ENCODE measurements at regions not wholly inside any gene's neighbourhood (a gene's known extent, or its start where the extent isn't known, plus 50 kb on each side); places are given as distances from the start of the nearest gene placed in this dataset.

- H3K79me2 ChIP-seq (ENCODE audit: control insufficient read depth, insufficient read depth, low read length) = no peaks in the 10 kb centered on the region
- H3K36me3 ChIP-seq (ENCODE audit: control insufficient read depth, insufficient read depth, low read length) = no peaks in the 10 kb centered on the region
- H3K4me3 ChIP-seq = no peak overlapping the region
- ChIA-PET POLR2A (interaction anchor here (2.1 kb wide), 1 partner anchor 22 kb away, joined by 7 read pairs; no protein-coding TSS in a partner anchor), CTCF (ENCODE audit: low intra/inter-chr PET ratio) (no interaction called here)
- no peak for ATAC-seq
- BruUV-seq (replicated peaks) = no TSS peak
- no peak for FAIRE-seq
- no peak overlapping the region for H3K27ac ChIP-seq (ENCODE audit: extremely low read depth, low read depth, low read length)
- H3K9ac ChIP-seq (ENCODE audit: insufficient read depth in 1 of 2, low read depth in 2 of 2, low read length in 2 of 2) = no peak overlapping the region
- intact Hi-C loops (cut with micrococcal nuclease) (no loop called here), in situ Hi-C loops (cut with MboI) (no loop called here)
- no peaks in the 10 kb centered on the region for H4K20me1 ChIP-seq (replicated peaks; ENCODE audit: control insufficient read depth, insufficient read depth, low read length)
- H2AFZ ChIP-seq (ENCODE audit: low read depth, low read length) = no peak overlapping the region
- H3K4me1 ChIP-seq (replicated peaks in 1 of 2; ENCODE audit: control insufficient read depth in 2 of 2, insufficient read depth in 2 of 2, low read length in 2 of 2) = no peaks in the 10 kb centered on the region
- H3K9me3 ChIP-seq (replicated peaks; ENCODE audit: control insufficient read depth, insufficient read depth, low read depth, low read length) = no peaks in the 10 kb centered on the region
- no peaks in the 10 kb centered on the region for H3K27me3 ChIP-seq (ENCODE audit: control insufficient read depth in 2 of 2, insufficient read depth in 2 of 2, low read length in 2 of 2)
- H3K9me1 ChIP-seq (ENCODE audit: control insufficient read depth, insufficient read depth, low read length) = no peaks in the 10 kb centered on the region
- no peak for DNase-seq (ENCODE audit: extremely low read depth in 1 of 4, low spot score in 3 of 4)
- 0% methylated on average over 2 of the region's 2 CpGs for WGBS (ENCODE audit: insufficient coverage, low coverage, missing lambda C conversion rate)
- H3K4me2 ChIP-seq (ENCODE audit: insufficient read depth, low read length) = no peak overlapping the region
- TF ChIP-seq CTCFL (IDR thresholded peaks at IDR 0.05; ENCODE audit: borderline replicate concordance, insufficient read depth, low read depth, low read length, poor library complexity, severe bottlenecking) (no peak), KDM2B (CRISPR knock-in tag; IDR thresholded peaks at IDR 0.05) (no peak), POLR2B (IDR thresholded peaks at IDR 0.05; ENCODE audit: low read depth, partially characterized antibody) (no peak), IFI16 (CRISPR knock-in tag; IDR thresholded peaks at IDR 0.05) (no peak), SAFB2 (IDR thresholded peaks at IDR 0.05; ENCODE audit: borderline replicate concordance, low read depth, low read length, severe bottlenecking) (no peak), ZBTB2 (IDR thresholded peaks at IDR 0.05) (no peak), PHTF2 (CRISPR knock-in tag; IDR thresholded peaks at IDR 0.05) (no peak), CHAMP1 (IDR thresholded peaks at IDR 0.05) (no peak), NR2C2 (CRISPR knock-in tag; IDR thresholded peaks at IDR 0.05) (no peak), NR2C2 (tag; IDR thresholded peaks at IDR 0.05) (no peak), KAT2B (IDR thresholded peaks at IDR 0.05; ENCODE audit: low read depth, low read length) (no peak), HCFC1 (IDR thresholded peaks at IDR 0.05; ENCODE audit: low read depth, low read length) (no peak)
- TF ChIP-seq, protein P1, sequence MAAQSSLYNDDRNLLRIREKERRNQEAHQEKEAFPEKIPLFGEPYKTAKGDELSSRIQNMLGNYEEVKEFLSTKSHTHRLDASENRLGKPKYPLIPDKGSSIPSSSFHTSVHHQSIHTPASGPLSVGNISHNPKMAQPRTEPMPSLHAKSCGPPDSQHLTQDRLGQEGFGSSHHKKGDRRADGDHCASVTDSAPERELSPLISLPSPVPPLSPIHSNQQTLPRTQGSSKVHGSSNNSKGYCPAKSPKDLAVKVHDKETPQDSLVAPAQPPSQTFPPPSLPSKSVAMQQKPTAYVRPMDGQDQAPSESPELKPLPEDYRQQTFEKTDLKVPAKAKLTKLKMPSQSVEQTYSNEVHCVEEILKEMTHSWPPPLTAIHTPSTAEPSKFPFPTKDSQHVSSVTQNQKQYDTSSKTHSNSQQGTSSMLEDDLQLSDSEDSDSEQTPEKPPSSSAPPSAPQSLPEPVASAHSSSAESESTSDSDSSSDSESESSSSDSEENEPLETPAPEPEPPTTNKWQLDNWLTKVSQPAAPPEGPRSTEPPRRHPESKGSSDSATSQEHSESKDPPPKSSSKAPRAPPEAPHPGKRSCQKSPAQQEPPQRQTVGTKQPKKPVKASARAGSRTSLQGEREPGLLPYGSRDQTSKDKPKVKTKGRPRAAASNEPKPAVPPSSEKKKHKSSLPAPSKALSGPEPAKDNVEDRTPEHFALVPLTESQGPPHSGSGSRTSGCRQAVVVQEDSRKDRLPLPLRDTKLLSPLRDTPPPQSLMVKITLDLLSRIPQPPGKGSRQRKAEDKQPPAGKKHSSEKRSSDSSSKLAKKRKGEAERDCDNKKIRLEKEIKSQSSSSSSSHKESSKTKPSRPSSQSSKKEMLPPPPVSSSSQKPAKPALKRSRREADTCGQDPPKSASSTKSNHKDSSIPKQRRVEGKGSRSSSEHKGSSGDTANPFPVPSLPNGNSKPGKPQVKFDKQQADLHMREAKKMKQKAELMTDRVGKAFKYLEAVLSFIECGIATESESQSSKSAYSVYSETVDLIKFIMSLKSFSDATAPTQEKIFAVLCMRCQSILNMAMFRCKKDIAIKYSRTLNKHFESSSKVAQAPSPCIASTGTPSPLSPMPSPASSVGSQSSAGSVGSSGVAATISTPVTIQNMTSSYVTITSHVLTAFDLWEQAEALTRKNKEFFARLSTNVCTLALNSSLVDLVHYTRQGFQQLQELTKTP (IDR thresholded peaks at IDR 0.05; ENCODE audit: low read depth in 1 of 2, partially characterized antibody in 2 of 2) = no peak
These were observed 109.3 kb downstream of the PRKAB2 start for GRCh38 chr1:147062956-147063355.

Data from K562 (cell line).